ENCODE measurements at regions not wholly inside any gene's neighbourhood (a gene's known extent, or its start where the extent isn't known, plus 50 kb on each side); places are given as distances from the start of the nearest gene placed in this dataset.

DNA sequence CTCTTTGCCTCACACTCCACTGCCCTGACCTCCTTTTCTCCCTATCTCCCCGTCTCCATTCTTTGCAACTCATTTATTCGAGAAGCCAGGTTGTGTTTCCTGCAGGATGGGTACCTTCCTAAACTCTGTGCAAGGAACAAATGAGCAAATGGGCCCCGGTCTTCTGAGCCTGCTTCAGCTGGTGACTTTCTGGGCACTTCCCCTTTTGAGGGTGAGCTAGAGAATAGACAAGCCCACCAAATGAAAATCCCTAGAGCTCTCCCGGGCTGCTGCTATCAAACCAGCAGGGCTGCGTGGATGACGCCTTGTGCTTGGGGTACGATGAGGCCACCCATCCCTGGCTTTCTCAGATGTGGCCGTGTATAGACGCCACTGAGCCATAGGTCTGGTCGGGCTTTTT lies 91.0 kb upstream of the FOXA2 start:
- TF ChIP-seq POLR2A (IDR thresholded peaks at IDR 0.05) (no peak), EP300 (IDR thresholded peaks at IDR 0.05) (no peak), POLR2AphosphoS5 (IDR thresholded peaks at IDR 0.05) (no peak)
- TF ChIP-seq, protein P1, sequence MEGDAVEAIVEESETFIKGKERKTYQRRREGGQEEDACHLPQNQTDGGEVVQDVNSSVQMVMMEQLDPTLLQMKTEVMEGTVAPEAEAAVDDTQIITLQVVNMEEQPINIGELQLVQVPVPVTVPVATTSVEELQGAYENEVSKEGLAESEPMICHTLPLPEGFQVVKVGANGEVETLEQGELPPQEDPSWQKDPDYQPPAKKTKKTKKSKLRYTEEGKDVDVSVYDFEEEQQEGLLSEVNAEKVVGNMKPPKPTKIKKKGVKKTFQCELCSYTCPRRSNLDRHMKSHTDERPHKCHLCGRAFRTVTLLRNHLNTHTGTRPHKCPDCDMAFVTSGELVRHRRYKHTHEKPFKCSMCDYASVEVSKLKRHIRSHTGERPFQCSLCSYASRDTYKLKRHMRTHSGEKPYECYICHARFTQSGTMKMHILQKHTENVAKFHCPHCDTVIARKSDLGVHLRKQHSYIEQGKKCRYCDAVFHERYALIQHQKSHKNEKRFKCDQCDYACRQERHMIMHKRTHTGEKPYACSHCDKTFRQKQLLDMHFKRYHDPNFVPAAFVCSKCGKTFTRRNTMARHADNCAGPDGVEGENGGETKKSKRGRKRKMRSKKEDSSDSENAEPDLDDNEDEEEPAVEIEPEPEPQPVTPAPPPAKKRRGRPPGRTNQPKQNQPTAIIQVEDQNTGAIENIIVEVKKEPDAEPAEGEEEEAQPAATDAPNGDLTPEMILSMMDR (IDR thresholded peaks at IDR 0.05): no peak

All from sigmoid colon (tissue), 4 donors.